HPDE6-E6E7 (cell line): ENCODE measurements at regions not wholly inside any gene's neighbourhood (a gene's known extent, or its start where the extent isn't known, plus 50 kb on each side); places are given as distances from the start of the nearest gene placed in this dataset.

Experiments
- DNase-seq: peaks from one replicate; pipeline ENCODE4 v3.0.0; 2011; ENCODE audit warnings: missing footprints; ENCODE audit errors: extremely low spot score

GRCh38 chr22:47966316-47966715 is 1203.9 kb downstream of the TBC1D22A start:
- no peak for DNase-seq

GRCh38 chr22:47965896-47966295 is 1203.4 kb downstream of the TBC1D22A start:
- DNase-seq: no peak

- no peak for DNase-seq
Observed at GRCh38 chr22:47965066-47965465, 1202.6 kb downstream of the TBC1D22A start.

- no peak for DNase-seq
Observed at GRCh38 chr22:47963660-47964059, 1201.2 kb downstream of the TBC1D22A start.

GRCh38 chr22:47957649-47958048 is 1195.2 kb downstream of the TBC1D22A start:
- DNase-seq: no peak

GRCh38 chr22:47954107-47954506 is 1191.7 kb downstream of the TBC1D22A start:
- DNase-seq: no peak

- DNase-seq: no peak
Observed at GRCh38 chr22:47944941-47945340, 1182.5 kb downstream of the TBC1D22A start.

GRCh38 chr22:47943729-47944700 is 1181.6 kb downstream of the TBC1D22A start:
- DNase-seq: no peak

GRCh38 chr22:47940211-47940610 is 1177.8 kb downstream of the TBC1D22A start:
- DNase-seq: no peak

- DNase-seq: no peak
Observed at GRCh38 chr22:47933891-47934290, 1171.4 kb downstream of the TBC1D22A start.

- DNase-seq: no peak
Observed at GRCh38 chr22:47933226-47933625, 1170.8 kb downstream of the TBC1D22A start.

GRCh38 chr22:47929646-47930185 is 1167.3 kb downstream of the TBC1D22A start:
- no peak for DNase-seq

GRCh38 chr22:47929073-47929472 is 1166.6 kb downstream of the TBC1D22A start:
- no peak for DNase-seq

GRCh38 chr22:47928631-47929030 is 1166.2 kb downstream of the TBC1D22A start:
- no peak for DNase-seq

- no peak for DNase-seq
Observed at GRCh38 chr22:47927648-47928210, 1165.3 kb downstream of the TBC1D22A start.

GRCh38 chr22:47923011-47923427 is 1160.6 kb downstream of the TBC1D22A start:
- no peak for DNase-seq

GRCh38 chr22:47921906-47922305 is 1159.5 kb downstream of the TBC1D22A start:
- no peak for DNase-seq

GRCh38 chr22:47920380-47920959 is 1158.0 kb downstream of the TBC1D22A start:
- DNase-seq: no peak

- DNase-seq: no peak
Observed at GRCh38 chr22:47919893-47920292, 1157.4 kb downstream of the TBC1D22A start.

GRCh38 chr22:47919001-47919441 is 1156.6 kb downstream of the TBC1D22A start:
- DNase-seq: no peak

- DNase-seq: no peak
Observed at GRCh38 chr22:47918276-47918921, 1155.9 kb downstream of the TBC1D22A start.
